ENCODE measurements at regions not wholly inside any gene's neighbourhood (a gene's known extent, or its start where the extent isn't known, plus 50 kb on each side); places are given as distances from the start of the nearest gene placed in this dataset.

- H2AFZ ChIP-seq (ENCODE audit: low read depth, low read length) = no peak overlapping the region
- no peaks in the 10 kb centered on the region for H3K79me2 ChIP-seq (replicated peaks; ENCODE audit: insufficient read depth, low read length)
- TF ChIP-seq POLR2AphosphoS5 (IDR thresholded peaks at IDR 0.05) (no peak), EP300 (conservative IDR thresholded peaks at IDR 0.05; ENCODE audit: poor library complexity, severe bottlenecking) (no peak), EZH2 (IDR thresholded peaks at IDR 0.05; ENCODE audit: borderline replicate concordance, insufficient read depth, low read length, poor library complexity, severe bottlenecking) (no peak), TAF1 (IDR thresholded peaks at IDR 0.05; ENCODE audit: low read depth) (no peak), MXI1 (conservative IDR thresholded peaks at IDR 0.05; ENCODE audit: poor library complexity, severe bottlenecking) (no peak), CTCF (IDR thresholded peaks at IDR 0.05; ENCODE audit: poor library complexity, severe bottlenecking) (no peak), REST (IDR thresholded peaks at IDR 0.05; ENCODE audit: borderline replicate concordance) (no peak), SMC3 (conservative IDR thresholded peaks at IDR 0.05; ENCODE audit: poor library complexity) (no peak), RAD21 (conservative IDR thresholded peaks at IDR 0.05) (no peak)
Measured at GRCh38 chr10:107855301-107856046, 691.0 kb upstream of the SORCS1 start.

GRCh38 chr10:107848726-107849360, 684.3 kb upstream of the SORCS1 start:
- Histone ChIP-seq H3K9ac (ENCODE audit: low read length) (no peak overlapping the region), H3F3A (ENCODE audit: insufficient read depth, low read length, poor library complexity, severe bottlenecking) (no peaks in the 10 kb centered on the region), H4K20me1 (ENCODE audit: insufficient read depth) (no peaks in the 10 kb centered on the region), H3K36me3 (ENCODE audit: insufficient read depth, low read length) (no peaks in the 10 kb centered on the region), H3K9me2 (ENCODE audit: insufficient read depth, low read length) (no peaks in the 10 kb centered on the region), H3K9me3 (ENCODE audit: low read length) (no peaks in the 10 kb centered on the region), H3K4me3 (ENCODE audit: low read length) (no peak overlapping the region), H3K27me3 (ENCODE audit: insufficient read depth, low read depth, low read length) (no peaks in the 10 kb centered on the region), H3K4me2 (ENCODE audit: low read length) (no peak overlapping the region), H3K27ac (ENCODE audit: low read length) (no peak overlapping the region), H2AFZ (ENCODE audit: low read depth, low read length) (no peak overlapping the region), H3K79me2 (replicated peaks; ENCODE audit: insufficient read depth, low read length) (no peaks in the 10 kb centered on the region)
- TF ChIP-seq EZH2 (IDR thresholded peaks at IDR 0.05; ENCODE audit: borderline replicate concordance, insufficient read depth, low read length, poor library complexity, severe bottlenecking) = no peak
- TF ChIP-seq RAD21 (conservative IDR thresholded peaks at IDR 0.05) = no peak

More at GRCh38 chr10:107855301-107856046, 691.0 kb upstream of the SORCS1 start:
- Histone ChIP-seq H3K4me2 (ENCODE audit: low read length) (no peak overlapping the region), H3K36me3 (ENCODE audit: insufficient read depth, low read length) (no peaks in the 10 kb centered on the region), H3K27me3 (ENCODE audit: insufficient read depth, low read depth, low read length) (no peaks in the 10 kb centered on the region), H4K20me1 (ENCODE audit: insufficient read depth) (no peaks in the 10 kb centered on the region), H3F3A (ENCODE audit: insufficient read depth, low read length, poor library complexity, severe bottlenecking) (no peaks in the 10 kb centered on the region), H3K4me3 (ENCODE audit: low read length) (no peak overlapping the region), H3K9ac (ENCODE audit: low read length) (no peak overlapping the region), H3K9me2 (ENCODE audit: insufficient read depth, low read length) (no peaks in the 10 kb centered on the region), H3K9me3 (ENCODE audit: low read length) (no peaks in the 10 kb centered on the region), H3K27ac (ENCODE audit: low read length) (no peak overlapping the region)
